CD14-positive monocyte (primary cell): ENCODE measurements at regions not wholly inside any gene's neighbourhood (a gene's known extent, or its start where the extent isn't known, plus 50 kb on each side); places are given as distances from the start of the nearest gene placed in this dataset.

ENCODE experiments used
- DNase-seq, 3 donors: peaks; one replicate each; pipeline ENCODE4 v3.0.0-alpha.2; 2011 to 2022
- H2AFZ ChIP-seq: 2 replicates; pipeline ENCODE4 v1.6.0; 2012; ENCODE audit warnings: mild to moderate bottlenecking, low read depth, low read length, inconsistent platforms; ENCODE audit not compliant: insufficient read depth, poor library complexity, severe bottlenecking
- H3K27ac ChIP-seq, 2 donors: 1 replicate in 1 of 2; 2 replicates in 1 of 2; pipeline ENCODE4 v1.5.1; 2012 to 2013; ENCODE audit warnings: low read length in 2 of 2, control low read depth in 1 of 2, inconsistent platforms in 1 of 2, low read depth in 1 of 2, mild to moderate bottlenecking in 1 of 2
- H3K27me3 ChIP-seq, 2 donors: one replicate each; pipeline versions ENCODE4 v1.6.0 to v1.6.1; 2011 to 2013; ENCODE audit warnings: low read length in 2 of 2; ENCODE audit not compliant: control insufficient read depth in 2 of 2, insufficient read depth in 2 of 2
- H3K36me3 ChIP-seq, 2 donors: replicated peaks in 1 of 2; 1 replicate in 1 of 2; 2 replicates in 1 of 2; pipeline versions ENCODE4 v1.5.1 to v1.6.1; 2012 to 2013; ENCODE audit warnings: low read length in 2 of 2, control low read depth in 1 of 2, inconsistent platforms in 1 of 2, mild to moderate bottlenecking in 1 of 2; ENCODE audit not compliant: insufficient read depth in 2 of 2, control insufficient read depth in 1 of 2
- H3K4me1 ChIP-seq, 2 donors: 1 replicate in 1 of 2; 2 replicates in 1 of 2; pipeline versions ENCODE4 v1.5.1 to v1.6.1; 2012 to 2013; ENCODE audit warnings: low read length in 2 of 2, control low read depth in 1 of 2, inconsistent platforms in 1 of 2, mild to moderate bottlenecking in 1 of 2, moderate library complexity in 1 of 2; ENCODE audit not compliant: insufficient read depth in 2 of 2, control insufficient read depth in 1 of 2
- H3K4me2 ChIP-seq: replicated peaks from 2 replicates; pipeline ENCODE3; 2012; ENCODE audit warnings: low read length, moderate library complexity, mild to moderate bottlenecking; ENCODE audit not compliant: poor library complexity, severe bottlenecking; ENCODE audit errors: extremely low read depth
- H3K4me3 ChIP-seq, 3 experiments: fragments of 200-600 bp in 1 of 3; sonication (generic) in 1 of 3; replicated peaks in 1 of 3; 1 replicate in 2 of 3; 2 replicates in 1 of 3; pipeline ENCODE4 v1.5.1; 2011 to 2013; ENCODE audit warnings: low read length in 3 of 3, mild to moderate bottlenecking in 3 of 3, control low read depth in 2 of 3, low read depth in 2 of 3, inconsistent platforms in 1 of 3, moderate library complexity in 1 of 3
- H3K79me2 ChIP-seq: 2 replicates; pipeline ENCODE4 v1.6.0; 2012; ENCODE audit warnings: mild to moderate bottlenecking, control low read depth, inconsistent platforms, low read length, moderate library complexity; ENCODE audit not compliant: insufficient read depth
- H3K9ac ChIP-seq: 2 replicates; pipeline ENCODE4 v1.6.0; 2017; ENCODE audit warnings: low read length, mild to moderate bottlenecking; ENCODE audit not compliant: insufficient read depth, poor library complexity, severe bottlenecking
- H3K9me3 ChIP-seq, 2 donors: replicated peaks in 1 of 2; 1 replicate in 1 of 2; 2 replicates in 1 of 2; pipeline versions ENCODE4 v1.5.1 to v1.6.1; 2012 to 2013; ENCODE audit warnings: low read length in 2 of 2, control low read depth in 1 of 2; ENCODE audit not compliant: control insufficient read depth in 1 of 2, insufficient read depth in 1 of 2
- H4K20me1 ChIP-seq: 2 replicates; pipeline ENCODE4 v1.6.0; 2012; ENCODE audit warnings: mild to moderate bottlenecking, low read length, control low read depth, moderate library complexity; ENCODE audit not compliant: insufficient read depth
- H3K27ac Mint-ChIP-seq, 7 donors: one replicate each; pipeline ENCODE4 v1.8.0; 2020; ENCODE audit warnings: mild to moderate bottlenecking in 7 of 7, mixed read lengths in 7 of 7, moderate library complexity in 6 of 7, inconsistent platforms in 2 of 7
- H3K27me3 Mint-ChIP-seq, 3 donors: one replicate each; pipeline ENCODE4 v1.8.0; 2021 to 2022; ENCODE audit warnings: low read depth in 3 of 3, mild to moderate bottlenecking in 3 of 3, mixed read lengths in 3 of 3, moderate library complexity in 3 of 3, inconsistent platforms in 1 of 3
- H3K36me3 Mint-ChIP-seq, 2 donors: one replicate each; pipeline ENCODE4 v1.8.0; 2020; ENCODE audit warnings: mixed read lengths in 2 of 2, inconsistent platforms in 1 of 2, mild to moderate bottlenecking in 1 of 2
- H3K4me1 Mint-ChIP-seq: one replicate; pipeline ENCODE4 v1.8.0; 2020; ENCODE audit warnings: mild to moderate bottlenecking, mixed read lengths
- H3K4me3 Mint-ChIP-seq, 2 donors: one replicate each; pipeline ENCODE4 v1.8.0; 2020; ENCODE audit warnings: mild to moderate bottlenecking in 2 of 2, mixed read lengths in 2 of 2, moderate library complexity in 1 of 2
- H3K9me3 Mint-ChIP-seq, 7 donors: one replicate each; pipeline ENCODE4 v1.8.0; 2020 to 2022; ENCODE audit warnings: mixed read lengths in 7 of 7, mild to moderate bottlenecking in 6 of 7, moderate library complexity in 6 of 7, inconsistent platforms in 2 of 7
- CTCF ChIP-seq: fragments of 200-600 bp; IDR thresholded peaks from one replicate; pipeline ENCODE4 v1.8.0; 2022; ENCODE audit warnings: antibody characterized with exemption, mild to moderate bottlenecking
- WGBS: methylation state at CpG from one replicate; pipeline ENCODE4 v1.1.5; 2013; ENCODE audit warnings: missing lambda C conversion rate; ENCODE audit not compliant: insufficient coverage; 5-methylcytosine and 5-hydroxymethylcytosine counted together
- intact Hi-C, 2 donors: fragments of 100-400 bp; cut with micrococcal nuclease; formaldehyde crosslinking; loops; one replicate each; pipeline versions ENCODE4 v1.15.0 to v1.15.1; 2023

DNA sequence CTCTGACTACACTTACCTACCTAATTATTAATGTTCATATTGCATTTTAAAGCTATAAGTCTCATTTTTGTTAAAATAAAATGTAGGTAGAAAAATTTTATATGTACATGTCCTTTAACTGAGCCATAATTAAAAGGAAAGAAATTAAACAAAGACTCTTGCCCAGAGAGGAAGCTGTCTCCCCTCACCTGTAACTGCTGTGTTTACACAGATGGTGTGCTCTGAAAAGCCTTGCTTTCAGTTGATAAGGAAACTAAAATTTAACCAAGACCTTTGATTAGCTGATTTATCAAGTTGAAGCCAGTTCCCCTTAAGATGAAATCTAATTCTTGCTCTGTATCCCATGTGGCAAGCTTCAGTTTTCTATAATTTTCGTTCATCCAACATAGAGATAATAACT, 213.5 kb downstream of the LYPLAL1 start:
- no peaks in the 10 kb centered on the region for H3K27me3 ChIP-seq
- H3K27ac ChIP-seq = no peak overlapping the region
- Mint-ChIP-seq H3K4me3 (no peak overlapping the region), H3K4me1 (no peaks in the 10 kb centered on the region), H3K9me3 (peaks cover 0 to 3% (median 0%) of the 10 kb centered on the region in 7 donors), H3K27me3 (peaks cover 0 to 4% (median 0%) of the 10 kb centered on the region in 3 donors), H3K27ac (peak overlapping the region in 1 of 7 donors; percentile 25), H3K36me3 (no peaks in the 10 kb centered on the region)
- no peaks in the 10 kb centered on the region for H3K36me3 ChIP-seq
- whole genome bisulfite sequencing = no CpG with 5 or more reads among the region's 1 CpG
- TF ChIP-seq CTCF = no peak
- no peaks in the 10 kb centered on the region for H3K4me1 ChIP-seq
- DNase-seq = no peak
- H2AFZ ChIP-seq = no peak overlapping the region
- H4K20me1 ChIP-seq = no peaks in the 10 kb centered on the region
- H3K9ac ChIP-seq = no peak overlapping the region
- no peaks in the 10 kb centered on the region for H3K79me2 ChIP-seq
- H3K4me2 ChIP-seq = no peak overlapping the region
- no peak overlapping the region for H3K4me3 ChIP-seq
- intact Hi-C loops = no loop called here
- H3K9me3 ChIP-seq = no peaks in the 10 kb centered on the region

- H3K9me3 ChIP-seq = no peaks in the 10 kb centered on the region
- H3K27me3 ChIP-seq = no peaks in the 10 kb centered on the region
- intact Hi-C loops = no loop called here
- no peaks in the 10 kb centered on the region for H3K4me1 Mint-ChIP-seq
- H3K36me3 Mint-ChIP-seq = no peaks in the 10 kb centered on the region
- H3K9ac ChIP-seq = no peak overlapping the region
- H3K27ac ChIP-seq = no peak overlapping the region
- WGBS = no CpG with 5 or more reads among the region's 3 CpGs
- no peak overlapping the region for H2AFZ ChIP-seq
- H3K79me2 ChIP-seq = no peaks in the 10 kb centered on the region
- no peak overlapping the region for H3K27ac Mint-ChIP-seq
- no peak overlapping the region for H3K4me3 ChIP-seq
- peak; percentile 37 for TF ChIP-seq CTCF
- DNase-seq = no peak
- H3K4me2 ChIP-seq = no peak overlapping the region
- H3K27me3 Mint-ChIP-seq = peaks cover 0 to 4% (median 0%) of the 10 kb centered on the region in 3 donors
- no peaks in the 10 kb centered on the region for H3K4me1 ChIP-seq
- no peak overlapping the region for H3K4me3 Mint-ChIP-seq
- no peaks in the 10 kb centered on the region for H3K36me3 ChIP-seq
- no peaks in the 10 kb centered on the region for H4K20me1 ChIP-seq
- peaks cover 0 to 2% (median 0%) of the 10 kb centered on the region in 7 donors for H3K9me3 Mint-ChIP-seq
Measured at GRCh38 chr1:219385787-219386427, 212.2 kb downstream of the LYPLAL1 start.
